ENCODE measurements at regions not wholly inside any gene's neighbourhood (a gene's known extent, or its start where the extent isn't known, plus 50 kb on each side); places are given as distances from the start of the nearest gene placed in this dataset.
"Not testable (repeated sequence)": the region's sequence is repeated elsewhere in the genome, so short reads cannot be mapped to it uniquely, and the experiment has no call there.

DNA sequence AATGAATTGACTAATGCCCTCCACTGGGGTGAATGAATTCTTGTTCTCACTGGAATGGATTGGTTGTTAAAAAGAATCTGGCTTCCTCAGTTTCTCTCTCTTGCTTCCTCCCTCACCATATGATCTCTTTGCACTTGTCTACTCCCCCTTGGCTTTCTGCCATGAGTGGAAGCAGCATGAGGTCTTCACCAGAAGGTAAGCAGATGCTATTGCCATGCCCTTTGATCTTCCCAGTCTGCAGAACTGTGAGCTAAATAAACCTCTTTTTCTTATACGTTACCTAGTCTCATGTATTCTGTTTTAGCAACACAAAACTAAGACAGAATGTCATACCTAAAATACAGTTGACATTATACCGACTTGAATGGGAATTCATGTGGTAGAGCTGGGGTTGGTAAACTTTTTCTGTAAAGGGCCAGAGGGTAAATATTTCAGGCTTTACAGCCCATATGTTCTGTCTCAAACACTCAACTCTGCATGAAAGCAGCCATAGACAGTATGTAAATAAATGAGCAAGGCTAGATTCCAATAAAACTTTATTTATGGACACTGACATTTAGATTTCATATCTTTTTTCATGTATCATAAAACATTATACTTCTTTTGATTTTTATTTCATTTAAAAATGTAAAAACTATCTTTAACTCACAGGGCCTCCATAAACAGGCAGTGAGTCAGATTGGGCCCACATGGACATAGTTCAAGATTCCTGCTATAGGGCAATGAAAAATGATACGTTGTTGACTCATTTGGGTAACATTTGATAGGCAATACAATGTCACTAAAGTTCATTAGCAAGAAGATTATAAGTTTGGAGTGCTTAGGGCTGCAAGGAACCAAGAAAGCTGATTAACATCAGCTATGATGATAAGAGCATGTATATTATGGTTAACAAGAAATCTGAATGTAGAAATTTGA, 79.4 kb upstream of the TLE4 start:
- DNase-seq = no peak
- no peak overlapping the region for H3K4me3 ChIP-seq (ENCODE audit: insufficient read depth, low read depth, low read length, poor library complexity, severe bottlenecking)
- no peaks in the 10 kb centered on the region for H3K36me3 ChIP-seq (ENCODE audit: control insufficient read depth, insufficient read depth, low read length)
- H3K27me3 ChIP-seq (replicated peaks; ENCODE audit: control insufficient read depth, insufficient read depth, low read length, poor library complexity, severe bottlenecking) = no peaks in the 10 kb centered on the region
- H3K9me3 ChIP-seq (ENCODE audit: control insufficient read depth, low read length) = no peaks in the 10 kb centered on the region
- no peaks in the 10 kb centered on the region for H3K4me1 ChIP-seq (ENCODE audit: control insufficient read depth, insufficient read depth, low read length, poor library complexity, severe bottlenecking)
- H3K27ac ChIP-seq (ENCODE audit: insufficient read depth, low read length, poor library complexity, severe bottlenecking) = no peak overlapping the region

DNA sequence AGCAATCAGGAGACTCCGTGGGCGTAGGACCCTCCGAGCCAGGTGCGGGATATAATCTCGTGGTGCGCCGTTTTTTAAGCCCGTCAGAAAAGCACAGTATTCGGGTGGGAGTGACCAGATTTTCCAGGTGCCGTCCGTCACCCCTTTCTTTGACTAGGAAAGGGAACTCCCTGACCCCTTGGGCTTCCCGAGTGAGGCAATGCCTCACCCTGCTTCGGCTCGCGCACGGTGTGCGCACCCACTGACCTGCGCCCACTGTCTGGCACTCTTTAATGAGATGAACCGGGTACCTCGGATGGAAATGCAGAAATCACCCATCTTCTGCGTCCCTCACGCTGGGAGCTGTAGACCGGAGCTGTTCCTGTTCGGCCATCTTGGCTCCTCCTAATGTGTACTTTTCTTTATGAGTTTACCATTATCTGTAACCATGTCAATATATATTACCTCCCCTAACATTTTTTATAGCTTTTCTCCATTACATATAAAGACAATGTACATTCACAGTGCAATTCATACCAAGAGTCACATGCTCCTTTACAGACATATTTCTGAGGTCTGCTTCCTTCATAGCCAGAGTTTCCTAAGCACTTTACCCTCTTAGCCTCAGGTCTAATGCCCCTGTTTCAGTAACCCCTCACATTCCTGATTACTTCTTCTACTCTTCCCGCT, 71.4 kb upstream of the TLE4 start:
- H3K27ac ChIP-seq (ENCODE audit: insufficient read depth, low read length, poor library complexity, severe bottlenecking); H3K27me3 ChIP-seq (replicated peaks; ENCODE audit: control insufficient read depth, insufficient read depth, low read length, poor library complexity, severe bottlenecking); DNase-seq; H3K9me3 ChIP-seq (ENCODE audit: control insufficient read depth, low read length); H3K4me3 ChIP-seq (ENCODE audit: insufficient read depth, low read depth, low read length, poor library complexity, severe bottlenecking); H3K4me1 ChIP-seq (ENCODE audit: control insufficient read depth, insufficient read depth, low read length, poor library complexity, severe bottlenecking); H3K36me3 ChIP-seq (ENCODE audit: control insufficient read depth, insufficient read depth, low read length): not testable (repeated sequence)

DNA sequence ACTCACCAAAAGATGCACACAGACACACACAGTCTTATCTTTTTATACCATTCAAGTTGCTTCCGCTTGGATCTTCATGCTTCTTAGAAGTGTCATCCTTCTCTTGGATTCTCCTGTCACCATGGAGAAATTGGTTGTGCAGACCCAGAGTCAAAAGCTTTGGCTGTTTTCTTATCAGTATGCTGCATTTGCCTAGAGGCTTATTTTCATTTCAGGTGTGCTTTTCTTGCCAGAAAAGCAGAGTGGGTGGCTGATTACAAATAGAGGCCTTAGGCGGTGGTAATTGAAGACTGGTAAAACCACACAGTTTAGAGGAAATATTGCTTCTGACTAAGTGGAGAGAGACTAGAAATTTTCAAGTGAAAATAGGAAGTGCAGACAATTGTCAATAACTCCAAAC, 70.2 kb upstream of the TLE4 start:
- Histone ChIP-seq H3K36me3 (ENCODE audit: control insufficient read depth, insufficient read depth, low read length) (no peaks in the 10 kb centered on the region), H3K4me3 (ENCODE audit: insufficient read depth, low read depth, low read length, poor library complexity, severe bottlenecking) (no peak overlapping the region), H3K27ac (ENCODE audit: insufficient read depth, low read length, poor library complexity, severe bottlenecking) (no peak overlapping the region), H3K27me3 (replicated peaks; ENCODE audit: control insufficient read depth, insufficient read depth, low read length, poor library complexity, severe bottlenecking) (no peaks in the 10 kb centered on the region), H3K9me3 (ENCODE audit: control insufficient read depth, low read length) (no peaks in the 10 kb centered on the region), H3K4me1 (ENCODE audit: control insufficient read depth, insufficient read depth, low read length, poor library complexity, severe bottlenecking) (no peaks in the 10 kb centered on the region)
- DNase-seq = no peak

DNA sequence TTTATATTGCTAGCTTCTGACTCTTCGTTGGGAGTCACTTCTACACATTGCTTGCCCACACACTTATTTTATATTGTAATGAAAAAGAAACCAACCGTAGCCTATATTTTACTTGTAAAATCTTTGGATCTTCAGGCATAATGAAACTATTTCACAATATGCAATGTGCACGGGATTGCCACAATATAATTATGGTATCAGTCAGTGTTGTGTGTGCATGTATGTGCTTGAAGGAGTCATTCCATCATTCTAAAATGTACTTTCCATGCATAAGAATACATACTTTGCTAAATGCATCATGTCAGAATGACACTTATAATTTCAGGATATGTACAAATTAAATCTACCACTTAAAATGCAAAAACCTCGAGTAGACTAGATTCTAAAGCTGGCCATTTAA, 64.0 kb upstream of the TLE4 start:
- H3K36me3 ChIP-seq (ENCODE audit: control insufficient read depth, insufficient read depth, low read length) = no peaks in the 10 kb centered on the region
- H3K27ac ChIP-seq (ENCODE audit: insufficient read depth, low read length, poor library complexity, severe bottlenecking) = no peak overlapping the region
- H3K4me1 ChIP-seq (ENCODE audit: control insufficient read depth, insufficient read depth, low read length, poor library complexity, severe bottlenecking) = no peaks in the 10 kb centered on the region
- no peak overlapping the region for H3K4me3 ChIP-seq (ENCODE audit: insufficient read depth, low read depth, low read length, poor library complexity, severe bottlenecking)
- no peak for DNase-seq
- H3K9me3 ChIP-seq (ENCODE audit: control insufficient read depth, low read length) = no peaks in the 10 kb centered on the region
- H3K27me3 ChIP-seq (replicated peaks; ENCODE audit: control insufficient read depth, insufficient read depth, low read length, poor library complexity, severe bottlenecking) = no peaks in the 10 kb centered on the region

DNA sequence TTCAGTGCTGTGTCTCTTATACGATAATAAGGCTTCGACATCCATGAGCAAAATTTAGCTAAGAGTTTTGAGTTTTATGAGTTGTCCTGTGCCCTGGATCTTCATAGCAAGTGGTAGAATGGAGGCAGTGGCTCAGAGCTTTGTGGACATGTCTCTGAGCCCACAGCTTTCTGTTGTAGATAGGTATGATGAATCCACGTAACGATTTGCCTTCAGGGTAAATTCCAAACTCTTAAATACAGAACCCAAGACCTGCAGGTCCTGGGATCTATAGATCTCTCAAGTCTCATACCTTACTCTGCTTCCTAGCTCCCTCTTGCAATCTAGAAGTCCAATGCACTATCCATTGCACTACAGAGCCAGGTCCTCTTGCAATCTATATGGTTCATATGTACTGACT, 59.5 kb upstream of the TLE4 start:
- Histone ChIP-seq H3K36me3 (ENCODE audit: control insufficient read depth, insufficient read depth, low read length) (no peaks in the 10 kb centered on the region), H3K4me1 (ENCODE audit: control insufficient read depth, insufficient read depth, low read length, poor library complexity, severe bottlenecking) (no peaks in the 10 kb centered on the region), H3K27ac (ENCODE audit: insufficient read depth, low read length, poor library complexity, severe bottlenecking) (no peak overlapping the region), H3K4me3 (ENCODE audit: insufficient read depth, low read depth, low read length, poor library complexity, severe bottlenecking) (no peak overlapping the region), H3K27me3 (replicated peaks; ENCODE audit: control insufficient read depth, insufficient read depth, low read length, poor library complexity, severe bottlenecking) (no peaks in the 10 kb centered on the region), H3K9me3 (ENCODE audit: control insufficient read depth, low read length) (no peaks in the 10 kb centered on the region)
- DNase-seq = no peak
